OCI-LY3 (cell line): ENCODE measurements at regions not wholly inside any gene's neighbourhood (a gene's known extent, or its start where the extent isn't known, plus 50 kb on each side); places are given as distances from the start of the nearest gene placed in this dataset.

Experiments
- H2AFZ ChIP-seq: fragments of 200-600, 300-600 bp; shearing (Covaris generic); 2 replicates; pipeline ENCODE4 v1.6.0; 2014; ENCODE audit warnings: antibody characterized with exemption, low read depth, low read length
- H3K27ac ChIP-seq: fragments of 200-600, 300-600 bp; sonication (generic); 2 replicates; pipeline ENCODE4 v1.5.1; 2014; ENCODE audit warnings: mild to moderate bottlenecking, low read length, moderate library complexity, mixed read lengths
- H3K27me3 ChIP-seq: fragments of 200-600, 300-600 bp; sonication (generic); 2 replicates; pipeline ENCODE4 v1.6.1; 2014; ENCODE audit warnings: low read depth, low read length, mixed read lengths
- H3K36me3 ChIP-seq: fragments of 200-600, 300-600 bp; sonication (generic); replicated peaks from 2 replicates; pipeline ENCODE3; 2014; ENCODE audit warnings: low read depth, low read length, mixed read lengths
- H3K4me1 ChIP-seq: fragments of 300-600, 200-600 bp; sonication (generic); 2 replicates; pipeline ENCODE4 v1.6.1; 2014; ENCODE audit warnings: low read length, mixed read lengths
- H3K4me2 ChIP-seq: fragments of 200-600, 300-600 bp; sonication (generic); 2 replicates; pipeline ENCODE4 v1.6.1; 2014; ENCODE audit warnings: low read length, mixed read lengths
- H3K4me3 ChIP-seq: fragments of 300-600, 200-600 bp; sonication (generic); 2 replicates; pipeline ENCODE4 v1.5.1; 2014; ENCODE audit warnings: antibody characterized with exemption, mild to moderate bottlenecking, low read length, moderate library complexity
- H3K79me2 ChIP-seq: fragments of 300-600, 200-600 bp; shearing (Covaris generic); 2 replicates; pipeline ENCODE4 v1.6.1; 2014; ENCODE audit warnings: mild to moderate bottlenecking, low read length, mixed read lengths
- H3K9ac ChIP-seq: fragments of 300-600, 200-600 bp; shearing (Covaris generic); 2 replicates; pipeline ENCODE4 v1.6.0; 2014; ENCODE audit warnings: mild to moderate bottlenecking, low read length, moderate library complexity
- H3K9me3 ChIP-seq: fragments of 200-600, 300-600 bp; shearing (Covaris generic); 2 replicates; pipeline ENCODE4 v1.6.1; 2014; ENCODE audit warnings: low read length, mixed read lengths; ENCODE audit not compliant: insufficient read depth
- H4K20me1 ChIP-seq: fragments of 200-600, 300-600 bp; sonication (generic); 2 replicates; pipeline ENCODE4 v1.6.1; 2016; ENCODE audit warnings: low read length, mixed read lengths; ENCODE audit not compliant: insufficient read depth
- CTCF ChIP-seq: fragments of 200-600, 300-600 bp; sonication (generic); IDR thresholded peaks from 2 replicates; pipeline ENCODE4 v1.5.1; 2014; ENCODE audit warnings: antibody characterized with exemption, low read length, low read depth
- EZH2phosphoT487 ChIP-seq: fragments of 200-600 bp; shearing (Covaris generic); IDR thresholded peaks from 2 replicates; pipeline ENCODE4 v1.6.1; 2018; ENCODE audit warnings: antibody characterized with exemption, mixed run types, low read depth

GRCh38 chr2:242027676-242028450, 158.3 kb downstream of the RTP5 start:
- Histone ChIP-seq H2AFZ (no peak overlapping the region), H3K4me2 (no peak overlapping the region), H3K79me2 (no peaks in the 10 kb centered on the region), H4K20me1 (no peaks in the 10 kb centered on the region), H3K4me3 (no peak overlapping the region), H3K36me3 (no peaks in the 10 kb centered on the region), H3K9me3 (no peaks in the 10 kb centered on the region), H3K9ac (no peak overlapping the region), H3K27ac (no peak overlapping the region), H3K4me1 (no peaks in the 10 kb centered on the region), H3K27me3 (peaks cover 12% of the 10 kb centered on the region)
- TF ChIP-seq CTCF, result no peak
- TF ChIP-seq EZH2phosphoT487, result no peak

- TF ChIP-seq EZH2phosphoT487 (no peak), CTCF (no peak)
- Histone ChIP-seq H3K9ac (no peak overlapping the region), H3K79me2 (no peaks in the 10 kb centered on the region), H3K36me3 (no peaks in the 10 kb centered on the region), H3K27ac (no peak overlapping the region), H2AFZ (no peak overlapping the region), H3K4me3 (no peak overlapping the region), H3K4me1 (no peaks in the 10 kb centered on the region), H3K9me3 (no peaks in the 10 kb centered on the region), H3K4me2 (no peak overlapping the region), H4K20me1 (no peaks in the 10 kb centered on the region), H3K27me3 (peaks cover 9% of the 10 kb centered on the region)
Observed at GRCh38 chr2:242029422-242030225, 160.1 kb downstream of the RTP5 start.

- Histone ChIP-seq H3K79me2 (no peaks in the 10 kb centered on the region), H3K27me3 (peaks cover 7% of the 10 kb centered on the region), H3K9ac (no peak overlapping the region), H3K9me3 (no peaks in the 10 kb centered on the region), H2AFZ (no peak overlapping the region), H3K4me3 (no peak overlapping the region), H3K27ac (no peak overlapping the region), H4K20me1 (no peaks in the 10 kb centered on the region), H3K4me2 (no peak overlapping the region), H3K4me1 (no peaks in the 10 kb centered on the region), H3K36me3 (no peaks in the 10 kb centered on the region)
- no peak for TF ChIP-seq EZH2phosphoT487
- TF ChIP-seq CTCF, result no peak
Observed at GRCh38 chr2:242030226-242030575, 160.7 kb downstream of the RTP5 start.

- Histone ChIP-seq H3K4me2 (no peak overlapping the region), H3K27me3 (peaks cover 7% of the 10 kb centered on the region), H3K27ac (no peak overlapping the region), H2AFZ (no peak overlapping the region), H3K9me3 (no peaks in the 10 kb centered on the region), H3K4me1 (no peaks in the 10 kb centered on the region), H3K9ac (no peak overlapping the region), H3K36me3 (no peaks in the 10 kb centered on the region), H4K20me1 (no peaks in the 10 kb centered on the region), H3K4me3 (no peak overlapping the region), H3K79me2 (no peaks in the 10 kb centered on the region)
- no peak for TF ChIP-seq EZH2phosphoT487
Observed at GRCh38 chr2:242030858-242031257, 161.3 kb downstream of the RTP5 start.
